Panc1 (cell line): ENCODE measurements at regions not wholly inside any gene's neighbourhood (a gene's known extent, or its start where the extent isn't known, plus 50 kb on each side); places are given as distances from the start of the nearest gene placed in this dataset.

ENCODE experiments used
- ATAC-seq: fragments of 200-7000 bp; cut with Tn5 transposase; 2 replicates; pipeline ENCODE4 v1.9.1; 2020; ENCODE audit warnings: mild to moderate bottlenecking, moderate library complexity
- BruUV-seq: library from RNA; stranded (reverse); fragments of 400-500 nt; replicated peaks from 2 replicates; lab custom pipeline; 2021; lab: Mats Ljungman, UMichigan
- CTCF ChIA-PET: fragments of 300-600 bp; sonication (Branson Sonifier 250); formaldehyde crosslinking; loops from one replicate; lab custom pipeline; 2022; ENCODE audit warnings: antibody characterized with exemption; lab: Charles Lee
- POLR2A ChIA-PET: fragments of 300-600 bp; sonication (Branson Sonifier 250); formaldehyde crosslinking; loops from one replicate; lab custom pipeline; 2022; ENCODE audit warnings: antibody characterized with exemption; lab: Charles Lee
- DNase-seq: peaks from one replicate; pipeline ENCODE4 v3.0.0-alpha.2; 2010; ENCODE audit warnings: low read depth, low spot score
- H3K27ac ChIP-seq: 2 replicates; pipeline ENCODE4 v1.5.1; 2011; ENCODE audit warnings: mild to moderate bottlenecking, low read length, inconsistent platforms
- H3K27me3 ChIP-seq: fragments of 200-500 bp; sonication (Bioruptor generic); 2 replicates; pipeline ENCODE4 v1.6.0; 2014; ENCODE audit warnings: low read length, inconsistent platforms; ENCODE audit not compliant: control insufficient read depth, insufficient read depth
- H3K36me3 ChIP-seq: fragments of 200-500 bp; sonication (Bioruptor generic); 2 replicates; pipeline ENCODE4 v1.5.1; 2014; ENCODE audit warnings: inconsistent platforms, mild to moderate bottlenecking, low read length, moderate library complexity; ENCODE audit not compliant: control insufficient read depth, insufficient read depth
- H3K4me1 ChIP-seq: 2 replicates; pipeline ENCODE4 v1.5.1; 2011; ENCODE audit warnings: inconsistent platforms, mild to moderate bottlenecking, low read length, moderate library complexity; ENCODE audit not compliant: control insufficient read depth, insufficient read depth
- H3K4me3 ChIP-seq, 2 experiments: 2 replicates each; pipeline ENCODE4 v1.5.1; 2011 to 2012; ENCODE audit warnings: low read depth in 2 of 2, low read length in 2 of 2, mild to moderate bottlenecking in 2 of 2, inconsistent platforms in 1 of 2, moderate library complexity in 1 of 2
- H3K9me3 ChIP-seq: fragments of 200-500 bp; sonication (Bioruptor generic); 2 replicates; pipeline ENCODE4 v1.5.1; 2014; ENCODE audit warnings: low read depth, mild to moderate bottlenecking, inconsistent platforms, low read length, moderate library complexity; ENCODE audit not compliant: control insufficient read depth, insufficient read depth
- POLR2AphosphoS5 ChIP-seq: IDR thresholded peaks from 2 replicates; pipeline ENCODE4 v1.6.1; 2012; ENCODE audit warnings: mild to moderate bottlenecking, low read depth, low read length, moderate library complexity
- SIN3A ChIP-seq: IDR thresholded peaks from 2 replicates; pipeline ENCODE4 v1.6.1; 2012; ENCODE audit warnings: low read depth, mild to moderate bottlenecking, low read length, moderate library complexity, borderline replicate concordance; ENCODE audit not compliant: insufficient read depth
- TCF7L2 ChIP-seq: IDR thresholded peaks from 2 replicates; pipeline ENCODE4 v1.6.1; 2011; ENCODE audit warnings: mild to moderate bottlenecking, low read depth, low read length, inconsistent platforms
- in situ Hi-C: cut with HindIII; loops from 2 replicates; pipeline ENCODE4 v1.10.0; 2016; ENCODE audit warnings: low sequenced_read_pairs, low pct_unique_long_range_greater_than_20kb
- intact Hi-C: fragments of 100-400 bp; cut with micrococcal nuclease; formaldehyde crosslinking; loops from one replicate; pipeline ENCODE4 v1.10.0; 2022; ENCODE audit not compliant: unreplicated experiment
- TF ChIP-seq, protein P1 (sequence below), 2 experiments: IDR thresholded peaks; 2 replicates each; pipeline ENCODE4 v1.6.1; 2011 to 2012; ENCODE audit warnings: low read depth in 2 of 2, control low read depth in 1 of 2, low read length in 1 of 2, mild to moderate bottlenecking in 1 of 2, moderate library complexity in 1 of 2; ENCODE audit not compliant: insufficient read depth in 1 of 2
- TF ChIP-seq, protein P2 (sequence below): fragments of 450-650 bp; IDR thresholded peaks from 2 replicates; pipeline ENCODE4 v1.5.1; 2017; ENCODE audit warnings: mild to moderate bottlenecking

DNA sequence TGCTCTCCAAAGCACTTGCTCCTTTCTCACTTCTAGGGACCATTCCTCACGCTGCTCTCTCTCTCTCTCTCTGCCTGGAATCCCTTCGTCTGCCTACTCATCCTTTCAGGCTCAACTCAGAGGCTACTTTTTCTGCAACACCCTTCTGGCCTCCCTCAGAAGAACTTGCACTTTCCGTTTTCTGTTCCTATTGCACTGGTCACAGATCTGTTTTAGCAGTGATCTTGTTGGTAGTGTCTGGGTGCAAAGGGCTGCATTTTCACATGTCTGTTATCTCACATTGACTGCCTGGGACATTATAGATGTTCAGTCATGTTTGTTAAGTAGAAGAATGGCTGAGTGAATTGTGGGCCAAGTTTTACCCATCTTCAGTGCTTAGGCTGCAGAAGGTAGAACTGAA is 63.5 kb downstream of the RIN2 start:
- H3K4me3 ChIP-seq = no peak overlapping the region
- ChIA-PET POLR2A (no interaction called here), CTCF (no interaction called here)
- BruUV-seq = no TSS peak
- H3K27me3 ChIP-seq = no peaks in the 10 kb centered on the region
- H3K36me3 ChIP-seq = no peaks in the 10 kb centered on the region
- DNase-seq (no peak), ATAC-seq (peak; percentile 27; the same call in 1 of the 2 replicates)
- intact Hi-C loops = no loop called here
- in situ Hi-C loops = no loop called here
- TF ChIP-seq POLR2AphosphoS5 (no peak), SIN3A (no peak), TCF7L2 (no peak)
- TF ChIP-seq, protein P1, sequence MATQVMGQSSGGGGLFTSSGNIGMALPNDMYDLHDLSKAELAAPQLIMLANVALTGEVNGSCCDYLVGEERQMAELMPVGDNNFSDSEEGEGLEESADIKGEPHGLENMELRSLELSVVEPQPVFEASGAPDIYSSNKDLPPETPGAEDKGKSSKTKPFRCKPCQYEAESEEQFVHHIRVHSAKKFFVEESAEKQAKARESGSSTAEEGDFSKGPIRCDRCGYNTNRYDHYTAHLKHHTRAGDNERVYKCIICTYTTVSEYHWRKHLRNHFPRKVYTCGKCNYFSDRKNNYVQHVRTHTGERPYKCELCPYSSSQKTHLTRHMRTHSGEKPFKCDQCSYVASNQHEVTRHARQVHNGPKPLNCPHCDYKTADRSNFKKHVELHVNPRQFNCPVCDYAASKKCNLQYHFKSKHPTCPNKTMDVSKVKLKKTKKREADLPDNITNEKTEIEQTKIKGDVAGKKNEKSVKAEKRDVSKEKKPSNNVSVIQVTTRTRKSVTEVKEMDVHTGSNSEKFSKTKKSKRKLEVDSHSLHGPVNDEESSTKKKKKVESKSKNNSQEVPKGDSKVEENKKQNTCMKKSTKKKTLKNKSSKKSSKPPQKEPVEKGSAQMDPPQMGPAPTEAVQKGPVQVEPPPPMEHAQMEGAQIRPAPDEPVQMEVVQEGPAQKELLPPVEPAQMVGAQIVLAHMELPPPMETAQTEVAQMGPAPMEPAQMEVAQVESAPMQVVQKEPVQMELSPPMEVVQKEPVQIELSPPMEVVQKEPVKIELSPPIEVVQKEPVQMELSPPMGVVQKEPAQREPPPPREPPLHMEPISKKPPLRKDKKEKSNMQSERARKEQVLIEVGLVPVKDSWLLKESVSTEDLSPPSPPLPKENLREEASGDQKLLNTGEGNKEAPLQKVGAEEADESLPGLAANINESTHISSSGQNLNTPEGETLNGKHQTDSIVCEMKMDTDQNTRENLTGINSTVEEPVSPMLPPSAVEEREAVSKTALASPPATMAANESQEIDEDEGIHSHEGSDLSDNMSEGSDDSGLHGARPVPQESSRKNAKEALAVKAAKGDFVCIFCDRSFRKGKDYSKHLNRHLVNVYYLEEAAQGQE (IDR thresholded peaks at IDR 0.05; ENCODE audit: insufficient read depth in 1 of 2, low read depth in 2 of 2, low read length in 1 of 2) = no peak
- TF ChIP-seq, protein P2, sequence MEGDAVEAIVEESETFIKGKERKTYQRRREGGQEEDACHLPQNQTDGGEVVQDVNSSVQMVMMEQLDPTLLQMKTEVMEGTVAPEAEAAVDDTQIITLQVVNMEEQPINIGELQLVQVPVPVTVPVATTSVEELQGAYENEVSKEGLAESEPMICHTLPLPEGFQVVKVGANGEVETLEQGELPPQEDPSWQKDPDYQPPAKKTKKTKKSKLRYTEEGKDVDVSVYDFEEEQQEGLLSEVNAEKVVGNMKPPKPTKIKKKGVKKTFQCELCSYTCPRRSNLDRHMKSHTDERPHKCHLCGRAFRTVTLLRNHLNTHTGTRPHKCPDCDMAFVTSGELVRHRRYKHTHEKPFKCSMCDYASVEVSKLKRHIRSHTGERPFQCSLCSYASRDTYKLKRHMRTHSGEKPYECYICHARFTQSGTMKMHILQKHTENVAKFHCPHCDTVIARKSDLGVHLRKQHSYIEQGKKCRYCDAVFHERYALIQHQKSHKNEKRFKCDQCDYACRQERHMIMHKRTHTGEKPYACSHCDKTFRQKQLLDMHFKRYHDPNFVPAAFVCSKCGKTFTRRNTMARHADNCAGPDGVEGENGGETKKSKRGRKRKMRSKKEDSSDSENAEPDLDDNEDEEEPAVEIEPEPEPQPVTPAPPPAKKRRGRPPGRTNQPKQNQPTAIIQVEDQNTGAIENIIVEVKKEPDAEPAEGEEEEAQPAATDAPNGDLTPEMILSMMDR = no peak
- H3K27ac ChIP-seq = 0 out of 2 replicates have a peak overlapping the region, but pooled peaks have one; percentile 12
- peaks cover 14% of the 10 kb centered on the region; the same call in 1 of the 2 replicates for H3K9me3 ChIP-seq
- H3K4me1 ChIP-seq = peaks cover under 1% of the 10 kb centered on the region; the same call in 1 of the 2 replicates

DNA sequence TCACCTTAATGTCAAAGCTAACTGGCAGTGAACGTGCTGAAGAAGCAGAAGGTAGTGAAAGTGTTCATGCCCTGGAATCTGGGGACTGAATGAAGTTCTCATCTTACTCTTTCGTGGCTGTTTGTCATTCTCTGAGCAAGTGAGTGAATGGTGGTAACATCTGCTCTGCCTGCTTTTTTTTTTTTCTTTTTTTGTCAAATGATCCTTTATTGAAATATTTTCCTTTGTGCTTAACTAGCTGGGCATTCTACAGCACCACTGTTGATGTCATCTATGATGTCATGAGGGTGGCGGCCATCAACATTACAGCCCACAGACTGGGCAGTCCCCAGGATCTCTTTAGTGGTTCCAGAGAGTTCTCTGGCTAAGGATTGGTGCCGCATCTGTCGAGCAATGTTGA is 65.2 kb downstream of the RIN2 start:
- DNase-seq = no peak
- in situ Hi-C loops (no loop called here), intact Hi-C loops (no loop called here)
- POLR2A ChIA-PET = no interaction called here
- Histone ChIP-seq H3K27me3 (no peaks in the 10 kb centered on the region), H3K27ac (no peak overlapping the region), H3K36me3 (no peaks in the 10 kb centered on the region), H3K9me3 (no peaks in the 10 kb centered on the region), H3K4me3 (no peak overlapping the region), H3K4me1 (peaks cover 4% of the 10 kb centered on the region; the same call in 1 of the 2 replicates)
- CTCF ChIA-PET = no interaction called here
- ATAC-seq = no peak
- TF ChIP-seq SIN3A = no peak
- TF ChIP-seq, protein P1 (IDR thresholded peaks at IDR 0.05; ENCODE audit: insufficient read depth in 1 of 2, low read depth in 2 of 2, low read length in 1 of 2) = no peak
- no peak for TF ChIP-seq TCF7L2
- TF ChIP-seq, protein P2 = no peak
- TF ChIP-seq POLR2AphosphoS5 = no peak
- BruUV-seq = no TSS peak
